Right kidney (tissue), 1 donor: ENCODE measurements at regions not wholly inside any gene's neighbourhood (a gene's known extent, or its start where the extent isn't known, plus 50 kb on each side); places are given as distances from the start of the nearest gene placed in this dataset.
"Not testable (repeated sequence)": the region's sequence is repeated elsewhere in the genome, so short reads cannot be mapped to it uniquely, and the experiment has no call there.

Experiments used
- DNase-seq: peaks from one replicate; pipeline ENCODE4 v3.0.0-alpha.2; 2016

GRCh38 chr14:84825481-84826251 lies 704.3 kb upstream of the FLRT2 start:
- no peak for DNase-seq

- no peak for DNase-seq
Observed at GRCh38 chr14:84826294-84826693, 703.6 kb upstream of the FLRT2 start.

GRCh38 chr14:84850595-84850994 lies 679.3 kb upstream of the FLRT2 start:
- DNase-seq: no peak

- no peak for DNase-seq
Observed at GRCh38 chr14:84856751-84857534, 673.0 kb upstream of the FLRT2 start.

GRCh38 chr14:84857571-84857970 lies 672.4 kb upstream of the FLRT2 start:
- no peak for DNase-seq

GRCh38 chr14:84859116-84859515 lies 670.8 kb upstream of the FLRT2 start:
- DNase-seq: no peak

- DNase-seq: no peak
Observed at GRCh38 chr14:84864548-84865271, 665.2 kb upstream of the FLRT2 start.

GRCh38 chr14:84871734-84872133 lies 658.2 kb upstream of the FLRT2 start:
- DNase-seq: no peak

- no peak for DNase-seq
Observed at GRCh38 chr14:84874436-84874835, 655.5 kb upstream of the FLRT2 start.

GRCh38 chr14:84877061-84877460 lies 652.9 kb upstream of the FLRT2 start:
- no peak for DNase-seq

GRCh38 chr14:84882830-84883229 lies 647.1 kb upstream of the FLRT2 start:
- no peak for DNase-seq

GRCh38 chr14:84885061-84885460 lies 644.9 kb upstream of the FLRT2 start:
- no peak for DNase-seq

GRCh38 chr14:84891404-84891803 lies 638.5 kb upstream of the FLRT2 start:
- no peak for DNase-seq

GRCh38 chr14:84894254-84894653 lies 635.7 kb upstream of the FLRT2 start:
- no peak for DNase-seq

- no peak for DNase-seq
Observed at GRCh38 chr14:84922370-84922769, 607.6 kb upstream of the FLRT2 start.

GRCh38 chr14:84926656-84927055 lies 603.3 kb upstream of the FLRT2 start:
- DNase-seq: no peak

GRCh38 chr14:84927096-84927827 lies 602.7 kb upstream of the FLRT2 start:
- no peak for DNase-seq

GRCh38 chr14:84929086-84929485 lies 600.9 kb upstream of the FLRT2 start:
- DNase-seq: no peak

GRCh38 chr14:84929834-84930233 lies 600.1 kb upstream of the FLRT2 start:
- DNase-seq: no peak

- DNase-seq: no peak
Observed at GRCh38 chr14:84937016-84937415, 592.9 kb upstream of the FLRT2 start.

- DNase-seq: no peak
Observed at GRCh38 chr14:84937449-84937848, 592.5 kb upstream of the FLRT2 start.

GRCh38 chr14:84944901-84945300 lies 585.0 kb upstream of the FLRT2 start:
- not testable (repeated sequence) for DNase-seq
